CD4-positive, alpha-beta T cell treated with Interleukin-15 for 4 hours (primary cell): ENCODE measurements at regions not wholly inside any gene's neighbourhood (a gene's known extent, or its start where the extent isn't known, plus 50 kb on each side); places are given as distances from the start of the nearest gene placed in this dataset.

ENCODE experiments used
- DNase-seq: peaks from one replicate; pipeline ENCODE4 v3.0.0-alpha.2; 2020; ENCODE audit warnings: low spot score

GRCh38 chr5:53330491-53330890 lies 149.9 kb upstream of the FST start:
- DNase-seq: no peak

- no peak for DNase-seq
Measured at GRCh38 chr5:53331463-53331862, 149.0 kb upstream of the FST start.

GRCh38 chr5:53333160-53333559 lies 147.3 kb upstream of the FST start:
- DNase-seq: no peak

- DNase-seq: no peak
Measured at GRCh38 chr5:53334431-53334941, 145.9 kb upstream of the FST start.

- no peak for DNase-seq
Measured at GRCh38 chr5:53335115-53335514, 145.3 kb upstream of the FST start.

GRCh38 chr5:53337827-53338226 lies 142.6 kb upstream of the FST start:
- DNase-seq: no peak

- DNase-seq: no peak
Measured at GRCh38 chr5:53338971-53339370, 141.5 kb upstream of the FST start.

- DNase-seq: no peak
Measured at GRCh38 chr5:53339962-53340540, 140.4 kb upstream of the FST start.

GRCh38 chr5:53340956-53341750 lies 139.3 kb upstream of the FST start:
- DNase-seq: no peak

- no peak for DNase-seq
Measured at GRCh38 chr5:53342236-53342635, 138.2 kb upstream of the FST start.

- no peak for DNase-seq
Measured at GRCh38 chr5:53343187-53343586, 137.2 kb upstream of the FST start.

- DNase-seq: no peak
Measured at GRCh38 chr5:53350368-53350767, 130.1 kb upstream of the FST start.

GRCh38 chr5:53350991-53351770 lies 129.2 kb upstream of the FST start:
- DNase-seq: no peak

GRCh38 chr5:53355316-53355715 lies 125.1 kb upstream of the FST start:
- no peak for DNase-seq

GRCh38 chr5:53355931-53356330 lies 124.5 kb upstream of the FST start:
- no peak for DNase-seq

- no peak for DNase-seq
Measured at GRCh38 chr5:53357439-53357838, 123.0 kb upstream of the FST start.

- no peak for DNase-seq
Measured at GRCh38 chr5:53358794-53359193, 121.6 kb upstream of the FST start.

GRCh38 chr5:53359916-53360517 lies 120.4 kb upstream of the FST start:
- DNase-seq: no peak

- DNase-seq: no peak
Measured at GRCh38 chr5:53360811-53361210, 119.6 kb upstream of the FST start.

- DNase-seq: no peak
Measured at GRCh38 chr5:53361708-53362107, 118.7 kb upstream of the FST start.

- DNase-seq: no peak
Measured at GRCh38 chr5:53362521-53362941, 117.9 kb upstream of the FST start.

GRCh38 chr5:53364061-53364460 lies 116.4 kb upstream of the FST start:
- DNase-seq: no peak
